AG09319 (cell line): ENCODE measurements at regions not wholly inside any gene's neighbourhood (a gene's known extent, or its start where the extent isn't known, plus 50 kb on each side); places are given as distances from the start of the nearest gene placed in this dataset.

ENCODE experiments used
- DNase-seq: peaks from one replicate; pipeline ENCODE4 v3.0.0-alpha.2; 2010; ENCODE audit warnings: low read depth; ENCODE audit errors: extremely low read depth
- TF ChIP-seq, protein P1 (sequence below): IDR thresholded peaks from 2 replicates; pipeline ENCODE4 v1.5.1; 2011; ENCODE audit warnings: low read depth, mild to moderate bottlenecking, inconsistent platforms, low read length, moderate library complexity

DNA sequence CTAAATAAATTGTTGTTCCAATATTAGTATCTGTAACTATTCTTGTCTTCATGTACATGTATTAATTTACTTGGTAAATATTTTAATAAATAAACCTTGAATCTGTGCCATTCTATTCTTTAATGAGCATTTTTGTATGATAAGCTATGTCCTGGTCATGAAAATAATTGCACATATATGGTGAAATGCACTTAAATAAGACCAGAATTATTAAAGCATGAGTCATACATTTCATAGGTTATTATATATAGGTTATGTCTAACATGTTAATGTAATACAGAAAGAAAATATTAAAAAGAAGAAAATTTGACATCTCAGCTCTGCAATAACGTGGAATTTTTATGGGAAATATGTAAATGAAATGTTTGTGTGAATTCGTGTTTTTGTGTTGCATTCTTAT, 1168.1 kb downstream of the TAF11L14 start:
- TF ChIP-seq, protein P1, sequence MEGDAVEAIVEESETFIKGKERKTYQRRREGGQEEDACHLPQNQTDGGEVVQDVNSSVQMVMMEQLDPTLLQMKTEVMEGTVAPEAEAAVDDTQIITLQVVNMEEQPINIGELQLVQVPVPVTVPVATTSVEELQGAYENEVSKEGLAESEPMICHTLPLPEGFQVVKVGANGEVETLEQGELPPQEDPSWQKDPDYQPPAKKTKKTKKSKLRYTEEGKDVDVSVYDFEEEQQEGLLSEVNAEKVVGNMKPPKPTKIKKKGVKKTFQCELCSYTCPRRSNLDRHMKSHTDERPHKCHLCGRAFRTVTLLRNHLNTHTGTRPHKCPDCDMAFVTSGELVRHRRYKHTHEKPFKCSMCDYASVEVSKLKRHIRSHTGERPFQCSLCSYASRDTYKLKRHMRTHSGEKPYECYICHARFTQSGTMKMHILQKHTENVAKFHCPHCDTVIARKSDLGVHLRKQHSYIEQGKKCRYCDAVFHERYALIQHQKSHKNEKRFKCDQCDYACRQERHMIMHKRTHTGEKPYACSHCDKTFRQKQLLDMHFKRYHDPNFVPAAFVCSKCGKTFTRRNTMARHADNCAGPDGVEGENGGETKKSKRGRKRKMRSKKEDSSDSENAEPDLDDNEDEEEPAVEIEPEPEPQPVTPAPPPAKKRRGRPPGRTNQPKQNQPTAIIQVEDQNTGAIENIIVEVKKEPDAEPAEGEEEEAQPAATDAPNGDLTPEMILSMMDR = no peak
- no peak for DNase-seq

DNA sequence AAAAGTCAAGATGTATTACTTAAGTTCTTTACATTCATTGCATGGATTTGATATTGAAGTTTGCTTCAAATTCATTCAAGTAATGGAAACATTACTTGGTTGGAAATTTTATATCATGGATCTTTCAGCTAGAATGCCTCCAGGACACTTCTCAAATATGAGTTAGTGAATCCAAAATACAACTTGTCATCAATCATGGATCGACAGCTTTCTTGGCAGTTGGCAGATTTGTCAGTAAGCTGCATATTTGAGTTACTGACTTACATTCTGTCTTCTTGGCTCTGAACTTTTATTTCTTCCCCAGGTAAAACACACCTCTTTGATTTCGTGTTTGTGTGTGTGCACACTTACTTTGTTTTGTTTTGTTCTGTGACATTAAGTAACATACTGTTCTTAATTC, 1171.1 kb downstream of the TAF11L14 start:
- TF ChIP-seq, protein P1 = no peak
- no peak for DNase-seq

DNA sequence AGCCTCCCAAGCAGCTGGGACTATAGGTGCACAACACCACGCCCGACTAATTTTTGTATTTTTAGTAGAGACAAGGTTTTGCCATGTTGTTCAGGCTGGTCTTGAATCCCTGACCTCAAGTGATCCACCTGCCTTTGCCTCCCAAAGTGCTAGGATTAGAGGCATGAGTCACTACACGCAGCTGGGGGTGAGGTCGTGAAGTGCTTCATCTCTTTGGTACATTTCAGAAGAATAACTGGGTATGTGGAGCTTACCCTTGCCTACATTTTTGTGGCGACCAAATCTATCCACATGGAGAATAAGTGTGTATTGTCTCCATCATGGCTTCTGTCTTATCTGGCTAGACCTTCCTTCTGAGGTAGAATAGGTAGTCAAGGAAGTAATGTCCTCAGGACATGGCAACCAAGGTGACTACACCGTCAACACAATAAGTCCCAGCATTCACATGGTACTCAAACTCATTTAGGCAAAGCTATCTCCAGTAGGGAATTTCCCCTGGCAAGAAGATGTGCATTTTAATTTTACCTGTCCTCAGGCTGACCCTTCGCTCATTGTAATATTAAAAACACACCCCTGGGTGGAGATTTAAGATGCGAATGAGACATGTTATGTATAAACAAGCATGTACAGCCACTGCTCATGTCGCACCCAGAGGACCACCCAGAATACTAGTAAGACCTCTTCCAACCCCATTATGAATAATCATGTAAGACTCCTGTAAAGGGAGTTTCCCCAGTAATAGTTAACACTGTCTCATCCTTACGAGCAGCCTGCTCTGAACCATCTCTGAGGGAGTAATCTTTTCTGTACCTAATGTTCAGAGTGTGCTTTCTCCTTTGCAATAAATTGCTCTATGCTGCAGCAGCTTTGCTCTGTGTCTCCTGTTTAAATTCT, 1173.2 kb downstream of the TAF11L14 start:
- TF ChIP-seq, protein P1 = no peak
- no peak for DNase-seq

- TF ChIP-seq, protein P1 = no peak
- no peak for DNase-seq
Observed at GRCh38 chr5:18811661-18812060, 1176.3 kb downstream of the CDH18 start.

GRCh38 chr5:18828351-18828750, 1159.6 kb downstream of the CDH18 start:
- no peak for DNase-seq
- TF ChIP-seq, protein P1 = no peak

DNA sequence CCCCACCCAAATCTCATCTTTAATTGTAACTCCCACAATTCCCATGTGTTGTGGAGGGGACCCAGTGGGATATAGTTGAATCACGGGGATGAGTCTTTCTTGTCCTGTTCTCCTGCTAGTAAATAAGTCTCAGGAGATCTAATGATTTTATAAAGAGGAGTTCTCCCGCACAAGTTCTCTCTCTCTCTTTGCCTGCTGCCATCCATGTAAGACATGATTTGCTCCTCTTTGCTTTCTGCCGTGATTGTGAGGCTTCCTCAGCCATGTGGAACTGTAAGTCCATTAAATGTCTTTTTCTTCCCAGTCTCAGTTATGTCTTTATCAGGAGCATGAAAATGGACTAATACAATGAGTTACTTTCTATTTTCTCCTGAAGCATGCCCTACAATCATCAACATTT, 1158.5 kb downstream of the CDH18 start:
- TF ChIP-seq, protein P1 = no peak

GRCh38 chr5:18850216-18850615, 1137.8 kb downstream of the CDH18 start:
- TF ChIP-seq, protein P1 = no peak
- DNase-seq = no peak

More for the DNA sequence above, 1158.5 kb downstream of the CDH18 start:
- no peak for DNase-seq
